CMK (cell line): ENCODE measurements at regions not wholly inside any gene's neighbourhood (a gene's known extent, or its start where the extent isn't known, plus 50 kb on each side); places are given as distances from the start of the nearest gene placed in this dataset.
"Not testable (repeated sequence)": the region's sequence is repeated elsewhere in the genome, so short reads cannot be mapped to it uniquely, and the experiment has no call there.

ENCODE experiments used
- DNase-seq: peaks from one replicate; pipeline ENCODE4 v3.0.0-alpha.2; 2010; ENCODE audit warnings: low read depth

DNA sequence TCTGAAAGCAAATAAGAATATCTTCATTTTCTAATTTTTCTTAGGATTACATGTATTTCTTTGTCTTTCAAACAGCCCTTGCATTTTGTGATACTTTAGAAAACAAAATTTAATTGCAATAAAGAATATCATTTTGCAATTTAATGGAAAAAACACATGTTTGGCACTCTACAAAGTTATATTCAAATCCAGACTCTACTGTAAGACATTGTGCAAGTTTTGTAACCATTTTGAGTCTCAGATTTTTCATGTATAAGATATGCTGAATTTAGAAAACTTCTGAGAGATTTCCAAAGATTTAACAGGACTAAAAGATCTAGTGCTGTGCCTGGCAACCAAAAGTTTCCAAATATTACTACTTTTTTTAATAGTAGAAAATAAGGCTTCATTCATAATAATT lies 187.1 kb upstream of the AGTR1 start:
- no peak for DNase-seq

DNA sequence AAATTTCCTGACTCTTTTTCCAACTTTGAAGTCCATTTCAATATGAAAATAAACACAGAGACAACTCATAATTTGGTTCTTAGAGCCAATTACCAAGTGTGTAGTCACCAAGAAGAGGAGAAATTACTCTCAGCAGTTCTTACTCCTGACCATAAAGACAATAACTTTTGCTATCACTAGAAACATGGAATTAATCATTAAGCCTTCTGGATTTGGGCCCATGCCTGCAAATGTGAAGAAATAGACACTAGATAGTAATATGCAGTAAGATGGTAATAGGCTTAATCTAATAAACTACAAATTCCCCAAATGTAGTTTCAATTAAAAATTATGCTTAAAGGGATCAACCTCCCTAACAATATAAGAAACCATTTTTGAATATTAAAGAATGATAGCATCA lies 185.1 kb upstream of the AGTR1 start:
- no peak for DNase-seq

DNA sequence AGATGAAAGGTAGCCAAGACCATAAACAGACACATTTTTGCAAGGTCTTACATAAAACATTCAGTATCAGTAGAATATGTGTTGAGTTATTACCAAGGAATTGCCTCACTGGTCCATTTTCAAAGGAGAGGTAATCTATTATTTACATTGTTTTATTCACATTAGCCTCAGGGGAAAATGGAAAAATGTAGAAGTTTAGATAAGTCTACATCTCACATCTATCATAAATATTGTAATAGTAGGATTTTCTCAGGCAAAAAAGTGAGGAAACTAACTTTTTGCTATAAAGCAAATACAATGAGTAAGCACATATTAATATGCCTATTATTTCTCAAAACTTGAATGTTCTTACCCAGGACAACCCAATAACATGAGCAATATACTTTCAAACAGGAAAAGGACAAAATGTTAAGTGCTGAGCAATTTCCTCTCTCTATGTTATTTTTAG lies 184.6 kb upstream of the AGTR1 start:
- DNase-seq = no peak

DNA sequence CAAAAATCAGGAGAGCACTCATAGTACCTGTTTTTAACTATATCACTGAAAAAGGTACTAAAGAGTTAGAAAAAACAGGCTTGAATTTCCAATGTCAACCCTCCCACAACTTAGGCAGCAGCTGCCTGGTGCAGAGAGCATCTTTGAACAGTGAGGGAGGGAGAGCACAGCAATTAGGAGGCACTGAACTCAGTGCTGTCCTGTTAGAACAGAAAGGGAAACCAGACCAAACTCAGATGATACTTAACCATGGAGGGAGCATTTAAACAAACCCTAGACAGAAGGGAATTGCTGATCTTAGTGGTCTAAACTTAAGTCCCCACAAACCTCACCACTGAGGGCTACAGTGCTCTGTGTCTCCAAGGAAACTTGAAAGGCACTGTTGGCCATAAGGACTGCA lies 179.2 kb upstream of the AGTR1 start:
- DNase-seq = no peak

DNA sequence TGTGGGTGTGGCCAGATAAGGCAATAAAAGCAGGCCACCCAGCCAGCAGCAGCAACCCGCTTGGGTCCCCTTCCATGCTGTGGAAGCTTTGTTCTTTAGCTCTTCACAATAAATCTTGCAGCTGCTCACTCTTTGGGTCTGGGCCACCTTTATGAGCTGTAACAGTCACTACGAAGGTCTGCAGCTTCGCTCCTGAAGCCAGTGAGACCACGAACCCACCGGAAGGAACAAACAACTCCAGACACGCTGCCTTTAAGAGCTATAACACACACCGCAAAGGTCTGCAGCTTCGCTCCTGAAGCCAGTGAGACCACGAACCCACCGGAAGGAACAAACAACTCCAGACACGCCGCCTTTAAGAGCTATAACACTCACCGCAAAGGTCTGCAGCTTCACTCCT lies 172.1 kb upstream of the AGTR1 start:
- DNase-seq = peak; percentile 24

DNA sequence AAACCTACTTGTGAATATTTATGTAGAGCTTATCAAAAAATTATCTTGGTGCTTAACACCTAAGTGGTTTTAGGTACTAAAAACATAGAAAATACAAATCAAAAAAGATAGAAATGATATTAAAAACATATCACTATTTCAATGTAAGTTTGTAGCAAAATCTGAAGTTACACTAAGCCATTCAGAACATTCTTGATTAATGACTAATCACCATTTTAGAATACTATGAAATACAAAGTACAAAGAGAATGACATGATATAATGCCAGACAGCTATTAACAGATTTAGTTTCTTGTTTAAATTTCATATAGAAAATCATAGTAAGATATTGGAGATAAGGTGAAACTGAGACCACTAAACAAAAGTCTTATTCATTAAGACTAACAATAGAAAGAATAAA lies 169.7 kb upstream of the AGTR1 start:
- DNase-seq = no peak

DNA sequence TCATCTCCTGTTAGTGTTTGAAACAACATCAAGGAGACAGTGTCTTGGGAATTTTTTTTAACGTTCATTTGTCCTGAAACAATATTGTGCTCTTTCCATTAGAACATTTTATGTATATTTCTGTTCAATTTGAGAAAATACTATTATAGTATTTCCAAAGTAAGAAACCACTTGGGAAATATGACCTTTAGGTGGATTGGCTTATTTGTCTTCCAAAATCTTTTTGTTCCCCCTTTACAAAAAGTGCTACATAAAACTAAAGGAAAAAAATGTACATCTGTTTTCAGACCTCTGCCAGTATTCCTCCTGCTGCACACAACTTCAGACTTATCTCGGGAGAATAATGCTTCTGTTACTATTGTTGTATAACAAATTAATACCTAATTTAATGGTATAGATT lies 165.9 kb upstream of the AGTR1 start:
- DNase-seq = no peak

DNA sequence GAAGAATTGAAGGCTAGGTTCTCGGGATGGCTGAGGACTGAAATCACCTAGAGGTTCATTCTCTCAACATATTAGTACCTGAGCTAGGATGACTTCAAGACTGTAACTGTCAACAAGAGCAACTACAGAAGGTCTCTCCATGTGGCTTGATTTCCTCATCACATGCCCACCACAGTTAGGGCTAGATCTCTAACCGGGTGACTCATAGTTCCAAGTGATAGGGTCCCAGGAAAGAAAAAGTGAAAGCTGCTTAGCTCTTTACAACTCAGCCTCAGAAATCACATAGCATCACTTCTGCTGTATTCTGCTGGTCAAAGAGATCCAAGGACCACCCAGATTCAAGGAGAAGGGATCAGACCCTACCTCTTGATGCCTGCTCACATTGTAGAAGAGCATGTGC lies 165.4 kb upstream of the AGTR1 start:
- no peak for DNase-seq

DNA sequence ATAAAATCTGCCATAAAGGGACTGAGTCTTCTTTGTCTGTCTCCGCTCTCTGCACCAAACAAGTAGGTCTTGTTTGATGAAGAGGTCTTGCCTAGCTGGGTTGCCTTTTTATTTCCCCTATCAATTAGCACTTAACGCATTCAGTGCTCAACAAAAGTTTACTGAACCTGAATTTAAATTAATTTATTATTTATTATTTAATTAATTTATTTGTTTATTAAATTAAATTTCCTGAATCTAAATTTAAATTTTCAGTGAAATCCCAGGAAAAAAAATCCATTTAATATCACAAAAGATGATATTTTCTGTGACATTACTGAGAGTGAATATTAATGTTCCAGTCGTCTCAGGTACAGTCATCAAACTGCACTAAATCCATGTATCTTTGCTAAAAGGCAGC lies 164.9 kb upstream of the AGTR1 start:
- DNase-seq = no peak

DNA sequence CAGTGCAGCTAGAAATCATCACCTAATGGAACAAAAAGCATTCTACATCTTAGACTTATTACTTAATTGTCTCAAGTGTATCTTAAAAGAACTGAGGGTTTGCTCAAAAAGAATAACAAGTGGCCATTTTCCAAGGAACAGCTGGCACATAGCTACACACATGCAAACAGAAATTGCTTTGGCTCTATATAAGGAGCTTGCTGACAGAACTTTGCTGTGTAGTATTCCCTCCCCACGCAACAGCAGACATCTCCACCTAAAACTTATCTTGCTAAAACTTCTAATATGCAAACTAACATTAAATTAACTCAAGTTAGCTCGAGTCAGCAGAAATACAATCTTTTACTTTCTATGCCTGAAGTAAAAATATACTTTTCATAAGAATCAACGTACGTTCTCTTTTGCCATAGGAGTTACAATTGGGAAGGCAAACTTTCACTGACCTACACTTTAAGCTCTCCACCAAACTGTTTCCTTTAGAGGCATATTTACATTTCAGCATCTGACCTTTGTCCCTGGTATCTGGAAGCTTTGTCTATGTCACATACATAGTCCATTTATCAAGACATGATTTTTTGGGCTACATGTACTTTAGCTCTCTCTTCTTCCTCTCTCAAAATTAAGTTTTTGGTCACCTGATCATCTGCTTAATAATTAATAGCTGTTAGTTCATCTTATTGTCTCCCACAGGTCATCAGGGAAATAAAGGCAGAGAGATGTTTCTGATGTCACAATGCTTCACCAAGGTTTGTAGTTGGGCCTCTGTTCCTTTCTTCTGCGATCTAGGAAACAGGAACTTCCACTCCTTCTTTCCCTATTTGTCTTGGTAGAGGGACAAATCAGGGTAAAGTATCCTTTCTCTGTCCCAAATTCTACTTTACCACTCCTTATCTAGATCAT lies 163.4 kb upstream of the AGTR1 start:
- no peak for DNase-seq

DNA sequence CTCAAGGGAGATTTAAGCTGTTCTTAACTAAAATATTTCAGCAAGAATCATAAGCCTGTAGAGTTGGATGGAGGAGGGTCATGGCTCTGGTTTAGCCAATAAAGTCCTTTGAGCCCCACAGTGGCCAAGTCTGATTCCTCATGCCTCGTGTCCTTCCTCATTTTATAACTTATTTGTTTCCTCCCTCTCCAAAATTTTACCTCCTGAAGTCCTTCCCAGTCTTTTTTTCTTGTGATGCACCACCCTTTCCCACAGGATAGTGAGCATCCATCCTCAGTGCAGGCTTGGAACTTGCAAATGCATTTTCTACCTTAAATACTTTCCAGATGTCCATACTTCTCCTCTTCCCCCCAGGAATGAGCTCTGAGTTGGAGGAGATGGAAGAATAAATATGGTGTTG lies 162.7 kb upstream of the AGTR1 start:
- no peak for DNase-seq

DNA sequence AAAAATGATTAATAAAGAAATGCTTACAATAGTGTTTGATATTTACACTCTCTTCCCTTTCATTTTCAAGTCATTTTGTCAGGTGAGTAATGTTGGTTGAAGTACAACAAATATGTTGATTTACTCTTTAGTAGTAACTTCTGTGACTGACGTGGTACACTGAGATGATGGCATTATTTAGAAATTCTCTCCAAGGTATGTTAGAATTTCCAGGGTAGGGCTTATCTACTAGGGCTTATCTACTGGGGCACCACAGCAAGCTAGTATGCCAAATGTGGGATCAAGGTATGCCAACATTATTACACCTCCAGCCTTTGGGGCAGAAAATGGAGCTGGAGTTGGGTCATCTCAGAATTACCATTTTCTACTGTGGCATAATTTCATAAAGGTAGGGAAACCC lies 157.4 kb upstream of the AGTR1 start:
- no peak for DNase-seq

DNA sequence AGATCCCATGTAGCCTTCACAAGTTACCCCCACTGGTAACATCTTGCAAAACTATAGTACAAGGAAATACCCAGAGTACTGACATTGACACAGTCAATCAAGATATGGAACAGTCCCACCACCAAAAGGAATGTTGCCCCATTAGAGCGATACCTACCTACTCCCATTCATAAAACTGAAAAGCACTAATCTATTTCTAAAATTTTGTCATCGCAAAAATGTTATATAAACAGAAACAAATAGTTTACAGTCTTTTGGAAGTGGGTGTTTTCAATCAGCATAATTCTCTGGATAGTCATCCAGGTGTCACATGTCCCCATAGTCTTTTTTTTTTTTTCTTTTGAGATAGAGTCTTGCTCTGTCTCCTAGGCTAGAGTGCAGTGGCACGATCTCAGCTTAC lies 156.9 kb upstream of the AGTR1 start:
- DNase-seq = no peak

DNA sequence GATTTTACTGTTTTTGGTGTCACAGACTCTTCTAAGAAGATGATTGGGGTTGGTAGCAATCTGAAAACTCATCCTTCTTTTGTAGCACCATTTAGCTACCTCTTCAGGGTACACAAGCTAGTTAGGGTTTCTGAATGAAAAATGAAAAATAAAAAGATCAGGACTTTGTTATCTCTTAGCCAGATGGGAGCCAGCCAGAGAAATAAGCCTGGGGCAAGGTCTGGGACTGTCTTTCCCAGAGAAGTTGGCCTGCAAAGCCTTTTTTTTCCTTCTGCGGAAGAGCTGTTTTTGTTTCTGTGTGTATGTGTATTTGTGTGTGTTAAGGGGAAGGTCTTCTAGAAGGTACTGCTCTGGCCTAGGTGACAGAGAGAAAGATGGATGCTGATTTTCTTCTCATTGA lies 150.7 kb upstream of the AGTR1 start:
- no peak for DNase-seq

DNA sequence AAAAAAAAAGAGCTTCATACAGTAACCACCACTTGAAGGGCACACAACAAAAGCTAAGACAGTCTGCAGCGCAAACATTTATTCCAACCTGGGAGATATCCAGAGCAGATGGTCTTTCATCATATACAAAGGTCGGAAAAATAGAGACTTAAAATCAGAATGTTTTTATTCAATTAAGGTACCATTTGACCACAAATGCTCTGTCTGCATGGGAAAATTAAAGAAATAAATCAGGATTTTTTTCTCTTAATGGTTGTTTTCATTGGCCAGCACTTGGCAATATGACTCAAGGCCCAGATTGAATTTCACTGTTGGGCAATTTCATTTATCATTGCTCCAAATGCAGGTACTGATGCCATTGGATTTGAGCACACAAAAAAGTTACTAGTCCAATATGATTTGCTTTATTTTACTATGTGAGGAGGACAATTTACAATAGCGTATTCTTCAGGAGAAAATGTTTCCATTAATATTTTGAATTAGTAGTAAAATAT lies 145.9 kb upstream of the AGTR1 start:
- DNase-seq = no peak

DNA sequence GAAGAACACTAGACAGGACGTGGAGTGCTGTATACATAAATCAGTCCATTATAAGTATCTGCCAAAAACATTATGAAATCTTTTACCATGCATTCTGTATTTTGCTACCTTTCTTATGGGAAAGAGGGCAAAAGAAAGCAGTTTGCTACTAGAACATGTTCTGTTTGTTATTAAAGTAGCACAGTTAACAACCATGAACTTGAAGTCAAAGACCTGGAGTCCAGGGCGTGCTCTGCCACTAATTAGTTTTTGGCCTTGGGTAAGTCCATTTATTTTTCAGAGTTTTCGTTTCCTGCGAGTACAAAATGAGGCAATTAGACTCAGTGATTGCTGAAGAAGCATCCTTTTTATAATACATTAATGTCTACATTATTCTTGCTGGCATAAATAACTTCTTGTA lies 143.3 kb upstream of the AGTR1 start:
- DNase-seq = no peak

DNA sequence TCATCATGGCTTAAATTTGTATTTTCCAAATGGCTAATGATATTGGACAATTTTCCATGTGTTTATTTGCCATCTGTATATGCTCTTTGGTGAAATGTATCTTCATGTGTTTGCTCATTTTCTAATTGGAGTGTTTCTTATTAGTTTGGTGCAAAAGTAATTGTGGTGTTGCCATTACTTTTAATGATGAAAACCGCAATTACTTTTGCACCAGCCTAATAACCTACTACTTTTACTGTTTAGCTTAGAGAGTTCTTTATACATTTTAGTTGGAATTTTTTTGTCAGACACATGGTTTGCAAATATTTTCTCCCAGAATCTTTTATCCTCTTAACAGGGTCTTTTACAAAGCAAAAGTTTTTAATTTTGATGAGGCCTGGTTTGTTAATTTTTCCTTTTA lies 141.0 kb upstream of the AGTR1 start:
- DNase-seq = no peak

DNA sequence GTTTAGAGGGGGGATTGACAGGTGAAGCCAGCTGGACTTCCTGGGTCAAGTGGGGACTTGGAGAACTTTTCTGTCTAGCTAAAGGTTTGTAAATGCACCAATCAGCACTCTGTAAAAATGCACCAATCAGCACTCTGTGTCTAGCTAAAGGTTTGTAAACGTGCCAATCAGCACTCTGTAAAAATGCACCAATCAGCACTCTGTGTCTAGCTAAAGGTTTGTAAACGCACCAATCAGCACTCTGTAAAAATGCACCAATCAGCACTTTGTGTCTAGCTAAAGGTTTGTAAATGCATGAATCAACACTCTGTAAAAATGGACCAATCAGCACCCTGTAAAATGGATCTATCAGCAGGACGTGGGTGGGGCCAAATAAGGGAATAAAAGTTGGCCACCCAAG lies 120.1 kb upstream of the AGTR1 start:
- DNase-seq = not testable (repeated sequence)

DNA sequence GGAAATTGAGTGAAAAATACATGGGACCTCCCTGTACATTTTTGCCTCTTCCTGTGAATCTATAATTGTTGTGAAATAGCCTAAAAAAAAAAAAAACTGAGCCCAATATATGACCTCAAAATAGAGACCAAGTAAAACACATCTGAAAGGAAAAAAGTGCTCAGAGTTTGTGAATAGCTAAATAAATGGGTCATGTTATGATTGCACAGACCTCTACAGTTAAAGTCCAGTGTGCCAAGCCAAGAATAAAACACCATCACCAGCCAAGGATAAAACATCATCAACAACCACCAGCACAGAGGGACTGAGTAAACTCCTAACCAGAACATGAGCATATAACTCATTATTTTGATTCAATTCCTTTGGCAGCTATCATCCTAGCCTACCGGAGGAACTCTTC lies 115.6 kb upstream of the AGTR1 start:
- DNase-seq = no peak

DNA sequence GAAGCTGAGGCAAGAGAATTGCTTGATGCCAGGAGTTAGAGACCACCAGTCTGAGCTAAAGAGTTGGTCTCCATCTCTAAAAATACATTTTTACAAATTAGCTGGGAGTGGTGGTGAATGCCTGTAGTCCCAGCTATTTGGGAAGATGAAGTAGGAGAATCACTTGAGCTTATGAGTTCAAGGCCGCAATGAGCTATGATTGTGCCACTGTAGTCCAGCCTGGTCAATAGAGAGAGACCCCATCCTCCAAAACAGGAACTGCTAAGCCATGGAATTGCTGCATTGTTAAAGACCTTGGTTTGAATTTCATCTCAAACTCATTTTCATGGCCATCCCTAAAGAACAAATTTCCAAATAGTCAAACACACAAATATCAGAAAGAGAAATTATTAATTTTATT lies 113.9 kb upstream of the AGTR1 start:
- DNase-seq = no peak

DNA sequence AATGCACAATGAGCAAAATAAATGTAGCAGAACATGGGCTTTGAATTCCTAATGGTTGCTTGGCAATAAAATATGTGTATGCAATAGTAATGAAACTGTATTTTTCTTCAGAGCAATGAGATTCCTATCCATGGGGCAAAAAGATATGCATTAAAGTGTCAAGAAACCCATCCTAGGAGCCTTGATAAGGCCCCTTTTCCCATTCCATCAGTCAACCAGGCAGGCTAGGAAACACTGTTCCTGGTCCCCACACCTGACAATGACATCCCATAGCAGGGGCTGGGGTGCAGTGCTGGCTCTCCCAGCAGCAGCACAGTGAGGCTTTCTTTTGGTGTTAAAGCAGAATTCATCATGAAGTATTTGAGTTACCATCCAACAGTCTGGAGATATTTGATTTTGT lies 113.3 kb upstream of the AGTR1 start:
- no peak for DNase-seq

DNA sequence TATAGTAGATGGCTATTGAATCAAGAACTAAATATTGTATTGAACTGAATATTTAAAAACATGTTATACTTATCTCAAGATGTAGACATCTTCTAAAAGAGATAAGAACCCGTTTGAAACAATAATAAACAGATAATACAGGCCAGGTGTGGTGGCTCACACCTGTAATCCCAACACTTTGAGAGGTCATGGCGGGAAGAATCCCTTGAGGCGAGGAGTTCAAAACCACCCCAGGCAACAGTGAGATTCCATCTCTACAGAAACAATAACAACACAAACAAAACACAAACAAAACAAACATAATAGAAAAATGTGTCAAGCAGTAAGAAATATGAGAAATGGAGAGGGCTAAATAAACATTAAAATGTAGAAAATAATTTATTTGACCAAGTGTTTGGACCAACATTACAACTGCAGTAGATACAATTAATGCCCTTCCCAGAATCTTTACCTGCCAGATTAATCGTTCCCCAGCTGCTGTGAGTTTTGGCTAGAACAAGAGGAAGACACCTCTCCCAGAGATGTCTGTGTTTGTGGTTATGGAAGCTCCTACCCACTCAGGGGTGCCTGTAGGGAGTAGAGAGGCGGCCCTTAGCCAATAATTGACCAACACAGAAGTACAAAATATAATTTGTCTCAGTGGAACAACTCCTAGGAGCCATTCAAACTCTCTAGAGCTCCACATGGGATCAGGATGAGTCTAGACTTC lies 111.9 kb upstream of the AGTR1 start:
- no peak for DNase-seq

DNA sequence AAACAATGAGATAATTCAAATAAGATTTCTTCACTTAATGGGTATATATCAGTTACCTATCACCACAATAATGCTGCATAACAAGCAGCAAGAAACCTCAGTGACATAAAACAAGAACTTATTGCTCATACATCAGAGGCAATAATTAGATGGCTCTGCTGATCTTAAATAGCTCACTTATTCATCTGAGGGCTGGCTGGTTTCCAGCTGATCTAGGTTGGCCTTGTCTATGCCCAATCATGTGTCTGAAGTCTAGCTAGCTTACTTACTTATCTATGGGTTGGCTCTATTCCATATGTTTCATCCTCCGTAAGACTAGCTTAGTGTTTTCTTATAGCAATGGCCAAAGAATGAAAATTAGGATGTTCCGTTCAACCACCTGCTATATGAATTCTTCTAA lies 109.4 kb upstream of the AGTR1 start:
- no peak for DNase-seq

DNA sequence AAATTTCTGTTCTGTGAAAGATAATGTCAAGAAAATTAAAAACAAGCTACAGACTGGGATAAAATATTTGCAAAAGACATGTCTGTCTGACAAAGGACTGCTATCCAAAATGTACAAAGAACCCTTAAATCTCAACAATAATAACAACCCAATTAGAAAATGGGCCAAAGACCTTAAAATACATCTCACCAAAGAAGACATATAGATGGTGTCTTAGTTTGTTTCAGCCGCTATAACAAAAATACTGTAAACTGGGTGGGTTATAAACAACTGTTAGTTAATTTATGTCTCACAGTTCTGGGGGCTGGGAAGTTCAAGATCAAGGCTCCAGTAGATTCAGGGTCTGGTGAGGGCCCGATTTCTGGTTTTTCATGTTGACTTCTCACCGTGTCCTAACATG lies 106.2 kb upstream of the AGTR1 start:
- DNase-seq = no peak
